ENCODE measurements at regions not wholly inside any gene's neighbourhood (a gene's known extent, or its start where the extent isn't known, plus 50 kb on each side); places are given as distances from the start of the nearest gene placed in this dataset.

DNA sequence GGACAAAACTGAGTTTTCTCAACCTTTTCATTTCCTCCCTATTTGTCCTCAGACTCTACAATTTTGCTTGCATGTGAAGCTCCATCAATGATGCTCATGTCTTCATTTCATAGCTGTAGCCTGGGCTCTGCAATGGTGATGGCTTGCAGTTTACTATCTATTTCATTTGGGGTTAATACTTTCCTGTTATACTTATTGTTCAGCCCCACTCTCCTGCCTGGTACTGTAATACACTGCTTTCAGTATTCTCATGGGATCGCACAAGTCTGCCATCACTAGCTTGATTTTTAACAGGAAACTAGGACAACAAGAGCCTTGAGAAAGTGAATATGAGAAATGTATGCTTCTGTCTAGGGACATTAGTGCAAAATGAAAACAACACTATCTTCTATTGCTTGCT, 84.2 kb upstream of the SEMA6A start:
- BruUV-seq (replicated peaks) = no TSS peak
- no peak overlapping the region for H3K4me2 ChIP-seq
- ChIA-PET CTCF (no interaction called here), POLR2A (ENCODE audit: unreplicated experiment) (no interaction called here)
- intact Hi-C loops (cut with micrococcal nuclease; ENCODE audit: unreplicated experiment) = no loop called here
- H3K79me2 ChIP-seq (ENCODE audit: low read depth) = no peaks in the 10 kb centered on the region
- H3K9me2 ChIP-seq (ENCODE audit: insufficient read depth) = no peaks in the 10 kb centered on the region
- no peak overlapping the region for H2AFZ ChIP-seq
- no peaks in the 10 kb centered on the region for H3K36me3 ChIP-seq (ENCODE audit: low read depth)
- H3K27ac ChIP-seq = no peak overlapping the region
- no peaks in the 10 kb centered on the region for H4K20me1 ChIP-seq (ENCODE audit: insufficient read depth)
- no peaks in the 10 kb centered on the region for H3K4me1 ChIP-seq (replicated peaks; ENCODE audit: insufficient read depth)
- no peaks in the 10 kb centered on the region for H3K9me3 ChIP-seq (ENCODE audit: insufficient read depth, low read depth)
- no peaks in the 10 kb centered on the region for H3F3A ChIP-seq (ENCODE audit: insufficient read depth, low read depth)
- no peak for DNase-seq
- no peak overlapping the region for H3K4me3 ChIP-seq
- H3K27me3 ChIP-seq (ENCODE audit: insufficient read depth, low read depth) = peaks cover 5% of the 10 kb centered on the region
- TF ChIP-seq, protein P1, sequence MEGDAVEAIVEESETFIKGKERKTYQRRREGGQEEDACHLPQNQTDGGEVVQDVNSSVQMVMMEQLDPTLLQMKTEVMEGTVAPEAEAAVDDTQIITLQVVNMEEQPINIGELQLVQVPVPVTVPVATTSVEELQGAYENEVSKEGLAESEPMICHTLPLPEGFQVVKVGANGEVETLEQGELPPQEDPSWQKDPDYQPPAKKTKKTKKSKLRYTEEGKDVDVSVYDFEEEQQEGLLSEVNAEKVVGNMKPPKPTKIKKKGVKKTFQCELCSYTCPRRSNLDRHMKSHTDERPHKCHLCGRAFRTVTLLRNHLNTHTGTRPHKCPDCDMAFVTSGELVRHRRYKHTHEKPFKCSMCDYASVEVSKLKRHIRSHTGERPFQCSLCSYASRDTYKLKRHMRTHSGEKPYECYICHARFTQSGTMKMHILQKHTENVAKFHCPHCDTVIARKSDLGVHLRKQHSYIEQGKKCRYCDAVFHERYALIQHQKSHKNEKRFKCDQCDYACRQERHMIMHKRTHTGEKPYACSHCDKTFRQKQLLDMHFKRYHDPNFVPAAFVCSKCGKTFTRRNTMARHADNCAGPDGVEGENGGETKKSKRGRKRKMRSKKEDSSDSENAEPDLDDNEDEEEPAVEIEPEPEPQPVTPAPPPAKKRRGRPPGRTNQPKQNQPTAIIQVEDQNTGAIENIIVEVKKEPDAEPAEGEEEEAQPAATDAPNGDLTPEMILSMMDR (conservative IDR thresholded peaks at IDR 0.05) = no peak
- no peak for TF ChIP-seq EZH2 (IDR thresholded peaks at IDR 0.05; ENCODE audit: low read depth)

DNA sequence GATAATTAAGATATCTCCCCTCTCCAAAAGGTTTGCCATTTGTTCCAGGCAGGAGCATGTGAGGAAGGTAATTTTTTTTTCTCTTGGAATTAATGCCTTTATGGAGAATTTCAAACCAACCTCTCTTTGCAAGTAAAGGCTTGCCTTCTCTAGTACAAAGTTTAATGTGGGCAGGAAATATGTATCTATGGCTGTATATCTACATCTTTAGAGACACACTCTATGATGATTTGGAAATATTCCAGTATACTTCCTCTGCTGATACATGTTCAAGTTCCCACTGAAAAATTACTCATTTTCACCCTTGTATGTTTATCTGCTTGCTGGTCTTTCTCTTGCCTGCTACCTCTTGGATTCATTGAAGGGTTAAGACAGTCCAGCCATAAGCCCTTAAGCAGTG, 83.5 kb upstream of the SEMA6A start:
- H3K4me2 ChIP-seq = no peak overlapping the region
- intact Hi-C loops (cut with micrococcal nuclease; ENCODE audit: unreplicated experiment) = no loop called here
- DNase-seq = no peak
- no peaks in the 10 kb centered on the region for H3K36me3 ChIP-seq (ENCODE audit: low read depth)
- no peaks in the 10 kb centered on the region for H3F3A ChIP-seq (ENCODE audit: insufficient read depth, low read depth)
- BruUV-seq (replicated peaks) = no TSS peak
- CTCF ChIA-PET = no interaction called here
- H3K9me3 ChIP-seq (ENCODE audit: insufficient read depth, low read depth) = no peaks in the 10 kb centered on the region
- POLR2A ChIA-PET (ENCODE audit: unreplicated experiment) = no interaction called here
- no peaks in the 10 kb centered on the region for H3K9me2 ChIP-seq (ENCODE audit: insufficient read depth)
- H2AFZ ChIP-seq = no peak overlapping the region
- H3K27me3 ChIP-seq (ENCODE audit: insufficient read depth, low read depth) = peaks cover 12% of the 10 kb centered on the region
- no peaks in the 10 kb centered on the region for H3K4me1 ChIP-seq (replicated peaks; ENCODE audit: insufficient read depth)
- TF ChIP-seq EZH2 (IDR thresholded peaks at IDR 0.05; ENCODE audit: low read depth) = no peak
- TF ChIP-seq, protein P1 (conservative IDR thresholded peaks at IDR 0.05) = no peak
- no peaks in the 10 kb centered on the region for H3K79me2 ChIP-seq (ENCODE audit: low read depth)
- no peak overlapping the region for H3K27ac ChIP-seq
- H3K4me3 ChIP-seq = no peak overlapping the region
- no peaks in the 10 kb centered on the region for H4K20me1 ChIP-seq (ENCODE audit: insufficient read depth)

DNA sequence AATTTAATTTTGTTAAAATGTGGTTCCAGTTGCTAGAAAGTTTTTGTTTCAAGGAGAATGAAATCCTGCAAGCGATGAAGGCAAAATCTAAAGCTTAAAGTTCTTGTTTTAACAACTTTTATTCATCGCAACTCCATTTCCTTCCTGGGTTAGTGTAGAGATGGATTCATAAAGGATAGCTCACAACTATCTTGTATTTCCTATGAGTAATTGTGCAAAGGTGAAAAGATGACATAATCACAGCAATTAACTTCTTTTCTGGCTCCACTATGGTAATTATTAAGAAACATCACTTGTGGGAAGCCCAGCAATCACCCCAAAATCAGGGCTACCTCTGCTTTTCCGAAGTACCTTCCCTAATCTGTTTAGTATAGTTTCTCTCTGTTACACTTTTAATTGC, 80.8 kb upstream of the SEMA6A start:
- CTCF ChIA-PET = no interaction called here
- intact Hi-C loops (cut with micrococcal nuclease; ENCODE audit: unreplicated experiment) = no loop called here

More for the DNA sequence above, 80.8 kb upstream of the SEMA6A start:
- POLR2A ChIA-PET (ENCODE audit: unreplicated experiment) = no interaction called here
- Histone ChIP-seq H3F3A (ENCODE audit: insufficient read depth, low read depth) (no peaks in the 10 kb centered on the region), H3K36me3 (ENCODE audit: low read depth) (no peaks in the 10 kb centered on the region), H3K9me2 (ENCODE audit: insufficient read depth) (no peaks in the 10 kb centered on the region), H3K79me2 (ENCODE audit: low read depth) (no peaks in the 10 kb centered on the region), H3K4me2 (no peak overlapping the region), H3K9me3 (ENCODE audit: insufficient read depth, low read depth) (no peaks in the 10 kb centered on the region), H4K20me1 (ENCODE audit: insufficient read depth) (no peaks in the 10 kb centered on the region), H2AFZ (no peak overlapping the region), H3K27me3 (ENCODE audit: insufficient read depth, low read depth) (peaks cover 32% of the 10 kb centered on the region), H3K27ac (no peak overlapping the region), H3K4me3 (no peak overlapping the region), H3K4me1 (replicated peaks; ENCODE audit: insufficient read depth) (no peaks in the 10 kb centered on the region)
- no peak for DNase-seq
- no TSS peak for BruUV-seq (replicated peaks)
- TF ChIP-seq EZH2 (IDR thresholded peaks at IDR 0.05; ENCODE audit: low read depth) = no peak
- TF ChIP-seq, protein P1 (conservative IDR thresholded peaks at IDR 0.05) = no peak
